GM19025 (cell line): ENCODE measurements at regions not wholly inside any gene's neighbourhood (a gene's known extent, or its start where the extent isn't known, plus 50 kb on each side); places are given as distances from the start of the nearest gene placed in this dataset.
"Not testable (repeated sequence)": the region's sequence is repeated elsewhere in the genome, so short reads cannot be mapped to it uniquely, and the experiment has no call there.

Experiments
- ATAC-seq: cut with Tn5 transposase; IDR thresholded peaks from one replicate; pipeline ENCODE4 v1.9.1; 2021; ENCODE audit warnings: mild to moderate bottlenecking, low read depth, moderate library complexity; ENCODE audit not compliant: unreplicated experiment

- no peak for ATAC-seq
Measured at GRCh38 chr12:88362439-88362838, 217.8 kb downstream of the KITLG start.

- no peak for ATAC-seq
Measured at GRCh38 chr12:88365403-88365802, 214.9 kb downstream of the KITLG start.

- ATAC-seq = no peak
Measured at GRCh38 chr12:88366101-88366500, 214.2 kb downstream of the KITLG start.

GRCh38 chr12:88367231-88367630 is 213.0 kb downstream of the KITLG start:
- no peak for ATAC-seq

DNA sequence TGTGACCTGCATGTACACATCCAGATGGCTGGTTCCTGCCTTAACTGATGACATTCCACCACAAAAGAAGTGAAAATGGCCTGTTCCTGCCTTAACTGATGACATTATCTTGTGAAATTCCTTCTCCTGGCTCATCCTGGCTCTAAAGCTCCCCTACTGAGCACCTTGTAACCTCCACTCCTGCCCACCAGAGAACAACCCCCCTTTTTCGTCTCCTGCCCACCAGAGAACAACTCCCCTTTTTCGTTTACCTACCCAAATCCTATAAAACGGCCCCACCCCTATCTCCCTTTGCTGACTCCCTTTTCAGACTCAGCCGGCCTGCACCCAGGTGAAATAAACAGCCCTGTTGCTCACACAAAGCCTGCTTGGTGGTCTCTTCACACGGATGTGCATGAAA is 212.2 kb downstream of the KITLG start:
- ATAC-seq = not testable (repeated sequence)

- ATAC-seq = no peak
Measured at GRCh38 chr12:88371416-88372183, 208.7 kb downstream of the KITLG start.

DNA sequence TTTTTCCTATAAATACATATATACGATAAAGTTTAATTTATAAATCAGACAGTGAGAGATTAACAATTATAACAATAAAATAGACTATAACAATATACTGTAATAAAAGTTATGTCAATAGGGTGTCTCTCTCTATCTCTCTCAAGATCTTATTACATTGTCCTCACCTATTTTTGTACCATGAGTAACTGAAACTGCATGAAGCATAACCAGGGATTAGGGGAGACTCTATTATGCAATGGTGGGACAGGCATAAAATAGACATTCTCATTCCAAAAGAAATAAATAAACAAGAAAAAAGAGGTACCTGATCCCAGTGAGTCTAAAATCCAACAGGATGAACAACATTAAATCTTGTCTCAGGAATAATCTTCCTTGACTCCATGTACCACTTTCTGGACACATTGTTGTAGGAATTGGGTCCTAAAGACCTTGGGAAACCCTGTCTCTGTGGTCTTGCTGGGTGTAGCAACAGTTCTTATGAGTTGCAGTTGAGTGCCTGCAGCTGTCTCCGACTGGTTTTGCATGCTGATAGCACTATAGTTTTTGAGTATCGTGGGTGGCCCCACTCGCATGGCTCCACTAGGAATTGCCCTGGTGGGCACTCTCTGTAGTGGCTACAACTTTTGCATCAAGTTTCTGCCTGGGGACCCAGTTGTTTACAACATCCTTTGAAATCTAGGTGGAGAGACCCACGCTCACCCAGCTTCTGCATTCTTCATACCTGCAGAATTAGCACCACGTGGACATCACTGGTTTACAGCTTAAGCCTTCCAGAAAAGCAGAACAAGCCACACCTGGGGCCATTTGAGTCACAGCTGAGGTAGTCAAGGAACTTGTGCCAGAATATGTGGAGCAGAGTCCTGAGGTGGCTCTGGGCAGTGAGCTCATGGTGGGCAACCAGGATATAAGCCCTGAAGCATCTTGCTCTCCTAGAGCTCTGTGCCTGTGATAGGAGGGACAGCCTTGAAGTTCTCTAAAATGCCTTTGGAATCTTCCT is 204.7 kb downstream of the KITLG start:
- ATAC-seq = no peak

DNA sequence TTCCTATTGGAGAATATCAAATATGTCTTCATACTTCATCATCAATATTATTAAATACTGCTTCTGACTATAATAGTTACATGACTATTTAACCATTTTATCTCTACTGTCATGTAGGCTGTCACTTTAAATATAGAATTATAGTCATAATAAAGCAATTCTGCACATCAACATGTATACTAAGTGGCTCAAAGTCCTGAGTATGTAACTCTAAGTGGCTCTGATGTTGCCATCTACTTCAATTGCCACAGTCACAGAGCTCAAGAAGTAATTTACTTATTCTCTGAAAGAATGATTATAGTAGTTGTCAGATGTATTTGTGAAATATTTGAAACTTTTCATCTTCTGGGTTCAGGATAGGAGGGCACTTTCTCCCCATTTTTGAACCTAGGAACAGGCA is 202.3 kb downstream of the KITLG start:
- no peak for ATAC-seq

DNA sequence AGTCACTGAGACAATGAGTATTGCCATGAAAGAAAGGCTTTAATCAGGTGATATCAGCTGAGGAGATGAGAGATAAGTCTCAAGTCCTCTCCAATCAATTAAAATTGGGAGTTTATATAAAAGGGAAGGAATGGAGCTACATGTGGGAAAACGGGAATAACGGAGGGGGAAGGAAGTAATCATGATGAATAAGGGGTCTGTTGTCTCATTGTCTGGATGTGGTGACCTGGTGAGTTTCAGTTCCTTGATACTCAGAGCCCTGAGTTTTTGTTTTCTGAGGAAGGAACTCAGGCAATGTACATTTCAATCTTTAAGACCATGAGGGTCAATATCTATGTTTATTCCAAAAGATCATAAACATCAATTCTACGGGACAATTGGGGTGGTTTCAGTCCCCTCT is 198.8 kb downstream of the KITLG start:
- no peak for ATAC-seq

- no peak for ATAC-seq
Measured at GRCh38 chr12:88383405-88383804, 196.9 kb downstream of the KITLG start.

GRCh38 chr12:88388566-88389540 is 191.4 kb downstream of the KITLG start:
- ATAC-seq = no peak

DNA sequence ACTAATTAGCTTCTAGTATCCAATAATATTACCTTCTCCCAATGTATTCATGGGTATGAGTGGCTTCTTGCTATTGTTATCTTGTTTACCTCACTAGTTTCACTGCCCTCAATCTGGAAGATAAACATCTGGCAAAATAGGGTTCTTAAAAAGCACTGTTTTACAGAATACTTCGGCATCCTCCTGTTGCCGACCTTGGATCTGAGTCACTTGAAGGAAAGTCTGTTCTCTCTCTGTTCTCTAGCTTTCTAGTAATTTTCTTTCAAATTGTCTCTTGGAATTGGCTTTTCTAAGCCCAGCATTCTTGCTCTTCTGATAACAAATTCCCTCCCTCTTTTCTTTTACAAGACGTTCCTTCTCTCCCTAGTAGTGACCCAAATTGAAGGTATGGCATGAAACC is 189.5 kb downstream of the KITLG start:
- ATAC-seq = no peak

- ATAC-seq = no peak
Measured at GRCh38 chr12:88391556-88391955, 188.7 kb downstream of the KITLG start.

- ATAC-seq = no peak
Measured at GRCh38 chr12:88393017-88393767, 187.1 kb downstream of the KITLG start.

DNA sequence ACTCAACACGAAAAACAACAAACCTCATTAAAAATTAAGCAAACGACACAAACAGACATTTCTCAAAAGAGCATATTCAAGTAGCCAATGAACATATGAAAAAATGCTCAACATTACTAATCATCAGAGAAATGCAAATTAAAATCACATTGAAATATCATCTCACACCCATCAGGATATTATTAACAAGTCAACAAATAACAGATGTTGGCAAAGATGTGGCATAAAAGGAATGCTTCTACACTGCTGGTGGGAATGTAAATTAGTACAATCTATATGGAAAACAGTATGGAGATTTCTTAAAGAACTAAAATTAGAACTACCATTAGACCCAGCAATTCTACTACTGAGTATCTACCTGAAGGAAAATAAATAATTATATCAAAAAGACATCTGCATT is 182.2 kb downstream of the KITLG start:
- no peak for ATAC-seq

DNA sequence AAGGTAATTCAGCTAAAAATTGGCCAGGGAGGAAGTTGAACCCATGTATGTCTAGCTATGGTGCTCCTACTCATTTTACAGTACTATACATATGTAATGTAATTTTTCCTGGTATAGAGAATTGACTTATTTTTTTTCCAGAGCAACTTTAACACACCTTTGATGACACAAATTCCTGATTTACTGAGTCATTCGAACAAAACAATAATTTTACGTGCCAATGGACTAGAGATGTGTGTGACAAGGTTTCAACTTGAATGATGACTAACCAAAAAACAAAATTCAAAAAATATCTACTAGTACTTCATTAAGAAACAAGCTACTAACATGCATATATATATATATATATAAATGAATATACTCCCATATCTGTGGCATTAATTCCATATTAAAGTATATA is 180.5 kb downstream of the KITLG start:
- ATAC-seq = no peak

DNA sequence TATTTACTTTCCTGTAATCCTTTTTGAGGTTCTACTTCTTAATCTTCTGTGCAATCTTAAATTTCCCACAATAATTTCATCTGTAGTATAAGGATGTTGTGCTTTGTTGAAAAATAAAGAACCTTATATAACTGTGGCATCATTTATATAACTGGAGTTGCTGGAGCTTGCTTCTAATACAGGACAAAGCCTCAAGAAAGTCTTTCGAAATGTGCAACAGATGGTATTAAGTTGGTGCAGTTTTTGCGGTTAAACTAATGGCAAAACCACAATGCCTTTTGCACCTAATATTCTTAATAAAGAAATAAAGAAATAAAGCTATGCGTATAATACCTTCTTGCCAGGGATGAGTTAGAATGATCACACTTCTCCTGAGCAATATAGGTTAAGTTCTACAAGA is 180.0 kb downstream of the KITLG start:
- ATAC-seq = no peak

GRCh38 chr12:88401155-88401554 is 179.1 kb downstream of the KITLG start:
- ATAC-seq = no peak

GRCh38 chr12:88406905-88407304 is 173.4 kb downstream of the KITLG start:
- no peak for ATAC-seq

- no peak for ATAC-seq
Measured at GRCh38 chr12:88408823-88409222, 171.4 kb downstream of the KITLG start.
